H9 (cell line): ENCODE measurements at regions not wholly inside any gene's neighbourhood (a gene's known extent, or its start where the extent isn't known, plus 50 kb on each side); places are given as distances from the start of the nearest gene placed in this dataset.

Experiments
- DNase-seq: peaks from one replicate; pipeline ENCODE4 v3.0.0-alpha.2; 2017
- H2AFZ ChIP-seq: one replicate; pipeline ENCODE4 v1.6.1; 2013; ENCODE audit warnings: mild to moderate bottlenecking, low read length, control low read depth, moderate library complexity
- H2AK5ac ChIP-seq: 2 replicates; pipeline ENCODE4 v1.6.1; 2013; ENCODE audit warnings: low read length, control low read depth, mixed read lengths; ENCODE audit not compliant: insufficient read length
- H2BK120ac ChIP-seq: one replicate; pipeline ENCODE4 v1.6.1; 2013; ENCODE audit warnings: low read depth, mild to moderate bottlenecking, low read length, control low read depth, inconsistent platforms; ENCODE audit not compliant: poor library complexity, severe bottlenecking
- H2BK12ac ChIP-seq: 2 replicates; pipeline ENCODE4 v1.6.1; 2013; ENCODE audit warnings: low read length, control low read depth, mixed read lengths, low read depth; ENCODE audit not compliant: insufficient read length
- H2BK15ac ChIP-seq: 2 replicates; pipeline ENCODE4 v1.6.1; 2013; ENCODE audit warnings: low read depth, low read length, control low read depth
- H2BK20ac ChIP-seq: one replicate; pipeline ENCODE4 v1.6.1; 2013; ENCODE audit warnings: low read depth, mild to moderate bottlenecking, low read length, control low read depth, inconsistent platforms; ENCODE audit not compliant: poor library complexity, severe bottlenecking
- H2BK5ac ChIP-seq: 2 replicates; pipeline ENCODE4 v1.6.1; 2013; ENCODE audit warnings: low read length, control low read depth, mixed read lengths; ENCODE audit not compliant: insufficient read length
- H3K14ac ChIP-seq: 2 replicates; pipeline ENCODE4 v1.6.1; 2013; ENCODE audit warnings: low read length, control low read depth; ENCODE audit not compliant: insufficient read depth
- H3K18ac ChIP-seq: 2 replicates; pipeline ENCODE4 v1.6.1; 2013; ENCODE audit warnings: low read depth, mild to moderate bottlenecking, mixed read lengths, low read length, control low read depth; ENCODE audit not compliant: insufficient read length
- H3K23ac ChIP-seq: 2 replicates; pipeline ENCODE4 v1.6.1; 2013; ENCODE audit warnings: low read length, control low read depth, mixed read lengths, low read depth; ENCODE audit not compliant: insufficient read length
- H3K23me2 ChIP-seq: 2 replicates; pipeline ENCODE4 v1.6.1; 2013; ENCODE audit warnings: low read depth, mild to moderate bottlenecking, mixed read lengths, low read length, control low read depth; ENCODE audit not compliant: insufficient read length, poor library complexity, severe bottlenecking
- H3K27ac ChIP-seq: 2 replicates; pipeline ENCODE4 v1.5.1; 2013; ENCODE audit warnings: low read length, control low read depth, mixed read lengths, low read depth; ENCODE audit not compliant: insufficient read length
- H3K27me3 ChIP-seq: 2 replicates; pipeline ENCODE4 v1.6.1; 2013; ENCODE audit warnings: low read length, control low read depth, inconsistent platforms; ENCODE audit not compliant: insufficient read depth
- H3K4ac ChIP-seq: 2 replicates; pipeline ENCODE4 v1.6.1; 2013; ENCODE audit warnings: low read depth, mild to moderate bottlenecking, control low read depth, inconsistent platforms, low read length, moderate library complexity
- H3K4me1 ChIP-seq: 2 replicates; pipeline ENCODE4 v1.6.1; 2013; ENCODE audit warnings: low read length, control low read depth, inconsistent platforms; ENCODE audit not compliant: insufficient read depth
- H3K4me2 ChIP-seq: 2 replicates; pipeline ENCODE4 v1.6.1; 2013; ENCODE audit warnings: low read length, control low read depth, mixed read lengths; ENCODE audit not compliant: insufficient read length, insufficient read depth
- H3K56ac ChIP-seq: 2 replicates; pipeline ENCODE4 v1.6.1; 2013; ENCODE audit warnings: low read depth, mild to moderate bottlenecking, mixed read lengths, low read length, control low read depth; ENCODE audit not compliant: insufficient read length
- H3K79me1 ChIP-seq: 2 replicates; pipeline ENCODE4 v1.6.1; 2013; ENCODE audit warnings: low read depth, mild to moderate bottlenecking, moderate library complexity, low read length, control low read depth, inconsistent platforms; ENCODE audit not compliant: insufficient read depth, poor library complexity, severe bottlenecking
- H3K79me2 ChIP-seq: 2 replicates; pipeline ENCODE4 v1.6.1; 2013; ENCODE audit warnings: low read length, control low read depth, inconsistent platforms; ENCODE audit not compliant: insufficient read depth
- H3K9ac ChIP-seq: 2 replicates; pipeline ENCODE4 v1.6.1; 2013; ENCODE audit warnings: low read length, control low read depth, mixed read lengths; ENCODE audit not compliant: insufficient read length; ENCODE audit errors: extremely low read depth
- H3K9me3 ChIP-seq: one replicate; pipeline ENCODE4 v1.6.1; 2013; ENCODE audit warnings: low read depth, low read length, inconsistent platforms; ENCODE audit not compliant: control insufficient read depth
- H3T11ph ChIP-seq: one replicate; pipeline ENCODE4 v1.6.1; 2013; ENCODE audit warnings: mild to moderate bottlenecking, low read length, control low read depth, inconsistent platforms
- H4K20me1 ChIP-seq: one replicate; pipeline ENCODE4 v1.6.1; 2013; ENCODE audit not compliant: control insufficient read depth, insufficient read length, insufficient read depth
- H4K5ac ChIP-seq: 2 replicates; pipeline ENCODE4 v1.6.1; 2013; ENCODE audit warnings: low read depth, mild to moderate bottlenecking, mixed read lengths, low read length, control low read depth; ENCODE audit not compliant: insufficient read length
- H4K8ac ChIP-seq: replicated peaks from 2 replicates; pipeline ENCODE4 v1.6.1; 2013; ENCODE audit warnings: low read length, control low read depth, mixed read lengths, low read depth; ENCODE audit not compliant: insufficient read length
- H4K91ac ChIP-seq: 2 replicates; pipeline ENCODE4 v1.6.1; 2013; ENCODE audit warnings: low read depth, mild to moderate bottlenecking, moderate library complexity, mixed read lengths, low read length, control low read depth; ENCODE audit not compliant: insufficient read length
- H3K27ac Mint-ChIP-seq, 3 experiments: 2 replicates in 2 of 3; 3 replicates in 1 of 3; pipeline ENCODE4 v1.8.0; 2020 to 2021; ENCODE audit warnings: mixed read lengths in 3 of 3, mild to moderate bottlenecking in 1 of 3, moderate library complexity in 1 of 3
- H3K27me3 Mint-ChIP-seq: 2 replicates; pipeline ENCODE4 v1.8.0; 2021; ENCODE audit warnings: low read depth, mild to moderate bottlenecking, moderate library complexity, mixed read lengths
- H3K36me3 Mint-ChIP-seq, 3 experiments: 2 replicates in 2 of 3; 3 replicates in 1 of 3; pipeline ENCODE4 v1.8.0; 2020 to 2021; ENCODE audit warnings: low read depth in 3 of 3, mixed read lengths in 3 of 3; ENCODE audit not compliant: insufficient read depth in 1 of 3
- H3K4me1 Mint-ChIP-seq, 2 experiments: 2 replicates each; pipeline ENCODE4 v1.8.0; 2020; ENCODE audit warnings: mixed read lengths in 2 of 2
- H3K4me3 Mint-ChIP-seq, 2 experiments: 2 replicates in 1 of 2; 3 replicates in 1 of 2; pipeline ENCODE4 v1.8.0; 2020 to 2021; ENCODE audit warnings: mild to moderate bottlenecking in 2 of 2, mixed read lengths in 2 of 2, moderate library complexity in 1 of 2
- H3K9me3 Mint-ChIP-seq, 2 experiments: 2 replicates in 1 of 2; 3 replicates in 1 of 2; pipeline ENCODE4 v1.8.0; 2020; ENCODE audit warnings: mild to moderate bottlenecking in 2 of 2, mixed read lengths in 2 of 2, moderate library complexity in 1 of 2
- CTCF ChIP-seq: fragments of 200-600 bp; sonication (generic); conservative IDR thresholded peaks from 3 replicates; pipeline ENCODE4 v1.8.0; 2021; ENCODE audit warnings: antibody characterized with exemption, mild to moderate bottlenecking
- WGBS: extraction: QIAGEN DNeasy Blood & Tissue Kit; methylation state at CpG from one replicate; pipeline ENCODE4 v1.1.7; 2013; ENCODE audit warnings: missing lambda C conversion rate, low lambda C conversion rate, mixed read lengths; ENCODE audit not compliant: insufficient read length; ENCODE audit errors: extremely low coverage; 5-methylcytosine and 5-hydroxymethylcytosine counted together

- no peaks in the 10 kb centered on the region for H3K23me2 ChIP-seq
- H2BK20ac ChIP-seq: no peak overlapping the region
- H3K79me2 ChIP-seq: no peaks in the 10 kb centered on the region
- no peaks in the 10 kb centered on the region for H3K27me3 ChIP-seq
- H3T11ph ChIP-seq: no peak overlapping the region
- no peak overlapping the region for H4K91ac ChIP-seq
- no peak overlapping the region for H2BK5ac ChIP-seq
- no peak overlapping the region for H2BK120ac ChIP-seq
- no peaks in the 10 kb centered on the region for H3K4me1 ChIP-seq
- no peak overlapping the region for H2BK15ac ChIP-seq
- no peak overlapping the region for H3K18ac ChIP-seq
- H3K56ac ChIP-seq: no peak overlapping the region
- no peak overlapping the region for H3K27ac ChIP-seq
- no peak overlapping the region for H3K27ac Mint-ChIP-seq
- no peak overlapping the region for H4K8ac ChIP-seq
- no peak overlapping the region for H3K14ac ChIP-seq
- no peak overlapping the region for H3K9ac ChIP-seq
- H4K20me1 ChIP-seq: no peaks in the 10 kb centered on the region
- no CpG with 5 or more reads among the region's 4 CpGs for WGBS
- no peak for DNase-seq
- no peak for TF ChIP-seq CTCF
- H2BK12ac ChIP-seq: no peak overlapping the region
- no peaks in the 10 kb centered on the region for H3K4me1 Mint-ChIP-seq
- H3K23ac ChIP-seq: no peak overlapping the region
- peaks cover 11 to 15% (median 12%) of the 10 kb centered on the region in 3 experiments; a peak in 6 of 7 replicates for H3K36me3 Mint-ChIP-seq
- no peak overlapping the region for H2AFZ ChIP-seq
- H3K4me3 Mint-ChIP-seq: no peak overlapping the region
- no peak overlapping the region for H3K4me2 ChIP-seq
- no peaks in the 10 kb centered on the region for H3K79me1 ChIP-seq
- H3K9me3 Mint-ChIP-seq: peaks cover 19 to 22% of the 10 kb centered on the region in 2 experiments
- no peaks in the 10 kb centered on the region for H3K9me3 ChIP-seq
- H4K5ac ChIP-seq: no peak overlapping the region
- no peak overlapping the region for H3K4ac ChIP-seq
- no peak overlapping the region for H2AK5ac ChIP-seq
- peaks cover 7% of the 10 kb centered on the region for H3K27me3 Mint-ChIP-seq
These were observed 439.8 kb downstream of the TNS1 start for GRCh38 chr2:217562871-217563480.
